SK-MEL-5 (cell line): ENCODE measurements at regions not wholly inside any gene's neighbourhood (a gene's known extent, or its start where the extent isn't known, plus 50 kb on each side); places are given as distances from the start of the nearest gene placed in this dataset.

ENCODE experiments used
- DNase-seq: peaks from one replicate; pipeline ENCODE4 v3.0.0-alpha.2; 2016; ENCODE audit warnings: low read depth, low spot score
- in situ Hi-C: cut with HindIII; loops from 2 replicates; pipeline ENCODE4 v1.10.0; 2016; ENCODE audit warnings: low sequenced_read_pairs, high pct_unique_total_duplicates, low pct_unique_long_range_greater_than_20kb

DNA sequence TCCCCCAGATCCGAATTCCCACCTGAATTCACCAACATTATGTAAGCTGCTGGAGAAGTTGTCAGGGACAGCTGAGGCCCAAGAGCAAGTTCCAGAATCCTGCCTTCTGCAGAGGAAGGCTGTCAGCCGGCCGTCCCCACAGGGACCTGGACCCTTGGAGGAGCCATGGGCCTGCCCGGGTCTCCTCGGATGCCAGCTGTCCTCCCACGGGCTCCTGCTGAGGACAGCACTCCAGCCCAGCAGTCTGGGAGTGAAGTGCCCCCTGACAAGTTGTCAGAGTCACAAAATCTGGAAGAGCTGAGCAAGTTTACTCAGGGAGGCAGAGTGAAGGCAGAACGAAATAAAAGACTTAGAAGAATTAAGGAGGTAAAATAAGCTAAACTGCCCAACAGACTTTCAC lies 192.5 kb upstream of the DAPK1 start:
- in situ Hi-C loops: no loop called here

DNA sequence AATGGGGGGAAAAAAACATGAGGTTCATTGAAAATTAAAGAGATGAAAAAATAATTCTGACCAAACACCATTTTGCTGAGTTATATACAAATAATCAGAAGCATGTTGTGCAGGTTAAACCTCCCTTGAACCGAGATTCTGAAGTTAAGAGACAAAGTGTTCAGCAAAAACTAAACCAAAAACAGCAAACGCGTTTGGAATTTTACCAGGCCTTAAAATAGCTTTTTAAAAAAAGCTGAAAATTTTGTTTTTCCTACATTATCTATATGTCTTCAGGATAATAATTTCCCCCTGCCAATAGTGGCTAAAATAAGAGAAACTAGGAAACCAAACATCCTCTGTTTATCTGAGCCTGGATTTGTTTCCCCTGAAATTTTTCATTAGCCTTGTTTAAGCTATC lies 191.7 kb upstream of the DAPK1 start:
- DNase-seq: no peak
- in situ Hi-C loops: no loop called here

More for the DNA sequence above, 192.5 kb upstream of the DAPK1 start:
- no peak for DNase-seq

DNA sequence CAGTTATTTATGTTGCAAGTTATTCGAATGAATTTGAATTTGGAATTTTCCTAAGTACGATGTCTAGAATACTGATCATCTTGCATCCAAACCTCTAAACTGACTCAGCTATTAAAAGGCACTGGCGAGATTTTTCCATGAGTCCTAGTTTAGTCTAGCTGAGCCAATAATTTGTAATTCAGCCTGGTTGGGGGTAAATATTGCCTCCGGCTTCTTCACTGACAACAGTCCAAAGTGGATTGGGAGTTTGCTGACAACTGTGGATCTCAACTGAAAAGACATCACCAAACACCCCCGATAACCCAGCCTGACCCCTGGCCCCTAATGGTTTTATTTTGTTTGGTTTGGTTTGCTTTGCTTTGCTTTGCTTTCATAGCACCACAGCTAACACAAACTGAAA lies 189.8 kb upstream of the DAPK1 start:
- no peak for DNase-seq
- in situ Hi-C loops: no loop called here

DNA sequence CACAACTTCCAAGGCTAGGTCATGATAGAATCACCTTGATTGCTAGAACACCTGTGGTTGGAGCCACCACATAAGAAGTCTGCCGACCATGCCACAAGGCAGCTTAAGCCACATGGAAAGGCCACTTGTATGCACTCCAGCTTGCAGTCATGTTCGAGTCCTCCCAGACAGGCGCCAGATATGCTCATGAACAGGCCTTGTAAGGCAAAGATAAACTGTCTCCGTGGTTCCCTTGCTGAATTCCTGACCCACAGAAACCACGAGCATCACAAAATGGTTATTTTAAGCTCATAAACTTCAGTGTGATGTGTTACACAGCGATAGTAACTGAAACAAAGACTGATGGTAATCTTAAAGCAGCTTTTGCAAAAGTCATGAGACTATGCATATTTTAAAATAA lies 188.4 kb upstream of the DAPK1 start:
- no peak for DNase-seq
- in situ Hi-C loops: no loop called here

DNA sequence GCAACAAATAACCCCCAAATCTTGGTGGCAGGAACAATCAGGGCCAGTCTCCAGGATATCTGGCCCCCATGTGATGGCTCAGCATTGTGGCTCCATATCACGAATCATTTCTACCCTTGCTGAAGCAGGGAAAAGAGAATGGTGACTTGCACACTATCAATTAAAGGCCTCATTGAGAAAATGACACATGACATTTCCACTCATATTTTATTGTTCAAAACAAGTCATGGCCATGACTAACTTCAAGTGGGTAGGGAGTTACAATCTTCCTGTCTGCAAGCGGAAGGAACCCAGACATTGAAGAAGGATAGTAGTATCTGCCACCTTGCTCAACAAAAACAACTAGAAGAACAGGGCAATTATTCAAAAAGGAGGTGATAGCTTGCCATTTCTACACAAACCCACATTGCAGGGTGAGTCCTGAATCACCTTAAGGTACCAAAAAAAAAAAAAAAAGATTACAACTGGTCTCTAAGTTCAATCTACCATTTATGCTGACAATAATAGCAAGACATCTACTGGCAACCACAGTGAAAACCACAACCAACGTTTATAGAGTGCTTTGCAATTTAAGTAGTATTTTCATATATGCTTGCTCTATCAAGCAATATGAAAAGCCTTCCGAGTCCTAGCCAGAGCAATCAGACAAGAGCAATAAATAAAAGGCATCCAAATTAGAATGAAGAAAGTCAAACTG lies 186.7 kb upstream of the DAPK1 start:
- no peak for DNase-seq
- in situ Hi-C loops: no loop called here

DNA sequence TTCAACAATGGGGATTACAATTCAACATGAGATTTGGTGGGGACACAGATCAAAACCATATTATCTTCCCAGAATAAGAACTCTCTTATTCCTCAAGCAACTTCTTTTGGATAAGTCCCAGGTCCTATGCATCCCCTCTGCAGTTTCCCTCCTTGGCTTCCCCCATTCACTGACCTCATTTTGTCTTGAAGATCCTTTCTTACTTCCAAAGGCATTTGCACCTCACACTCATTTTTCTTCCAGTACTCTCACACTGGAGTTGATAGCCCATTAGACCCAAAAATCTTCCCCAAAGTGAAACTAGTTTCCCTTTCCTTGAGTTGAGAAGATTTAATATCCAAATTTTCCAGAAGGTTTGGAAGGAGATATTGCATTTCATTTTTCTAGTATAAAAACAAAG lies 178.0 kb upstream of the DAPK1 start:
- DNase-seq: no peak
- in situ Hi-C loops: no loop called here

DNA sequence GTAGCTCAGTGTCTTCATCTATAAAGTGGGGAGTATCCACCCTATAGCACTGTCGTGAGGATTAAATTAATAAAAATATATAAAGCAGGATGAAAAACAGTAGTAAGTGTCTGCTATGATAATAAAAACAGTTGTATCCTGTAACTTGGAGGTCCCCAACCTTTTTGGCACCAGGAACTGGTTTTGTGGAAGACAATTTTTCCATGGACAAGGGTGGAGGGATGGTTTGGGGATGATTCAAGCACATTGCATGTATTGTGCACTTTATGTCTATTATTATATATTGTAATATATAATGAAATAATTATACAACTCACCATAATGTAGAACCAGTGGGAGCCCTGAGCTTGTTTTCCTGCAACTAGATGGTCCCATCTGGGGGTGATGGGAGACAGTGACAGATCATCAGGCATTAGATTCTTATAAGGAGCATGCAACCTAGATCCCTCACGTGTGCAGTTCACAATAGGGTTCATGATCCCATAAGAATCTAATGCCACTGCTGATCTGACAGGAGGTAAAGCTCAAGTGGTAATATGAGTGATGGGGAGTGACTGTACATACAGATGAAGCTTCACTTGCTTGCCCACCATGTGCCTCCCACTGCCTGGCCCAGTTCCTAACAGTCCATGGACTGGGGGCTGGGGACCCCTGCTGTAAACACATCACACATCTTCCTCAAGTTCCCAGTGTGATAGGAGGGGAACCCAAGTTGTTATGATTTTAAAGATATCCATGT lies 177.4 kb upstream of the DAPK1 start:
- in situ Hi-C loops: no loop called here
- no peak for DNase-seq

DNA sequence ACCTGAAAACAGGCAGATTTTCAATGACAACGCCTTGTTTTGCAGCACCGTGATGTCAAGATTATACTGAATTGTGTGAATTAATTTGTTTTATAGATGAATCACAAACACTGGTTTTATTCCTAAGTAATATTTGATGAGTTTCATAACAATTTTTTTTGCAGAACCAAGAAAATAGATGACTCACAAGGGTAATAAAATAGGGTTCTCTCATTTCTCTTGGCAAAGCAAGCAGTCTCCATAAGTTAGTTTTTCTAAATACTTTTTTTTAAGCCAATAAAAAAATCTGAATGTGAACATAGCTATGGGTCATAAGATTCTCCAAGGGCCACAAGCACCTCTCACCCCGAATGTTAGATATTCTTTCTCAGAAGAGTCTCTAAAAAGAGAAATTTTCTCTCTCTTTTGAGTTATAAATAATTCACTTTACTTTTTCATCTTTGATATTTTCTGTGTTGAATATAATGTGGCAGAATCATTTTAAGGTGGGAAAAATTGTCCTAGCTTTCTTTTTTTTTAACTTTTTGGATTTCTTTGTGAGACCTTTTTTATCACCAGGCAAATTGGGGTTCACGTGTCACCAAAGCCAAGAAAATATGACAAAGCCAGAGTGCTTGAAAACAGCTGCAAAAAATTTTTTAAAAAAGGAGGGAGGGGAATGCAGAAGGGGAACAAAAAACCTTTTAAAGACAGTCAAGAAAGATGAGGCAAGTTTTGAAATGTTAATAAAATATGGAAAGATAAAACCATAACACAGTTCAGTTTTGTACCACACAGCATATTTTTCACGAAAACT lies 174.6 kb upstream of the DAPK1 start:
- no peak for DNase-seq
- in situ Hi-C loops: no loop called here

DNA sequence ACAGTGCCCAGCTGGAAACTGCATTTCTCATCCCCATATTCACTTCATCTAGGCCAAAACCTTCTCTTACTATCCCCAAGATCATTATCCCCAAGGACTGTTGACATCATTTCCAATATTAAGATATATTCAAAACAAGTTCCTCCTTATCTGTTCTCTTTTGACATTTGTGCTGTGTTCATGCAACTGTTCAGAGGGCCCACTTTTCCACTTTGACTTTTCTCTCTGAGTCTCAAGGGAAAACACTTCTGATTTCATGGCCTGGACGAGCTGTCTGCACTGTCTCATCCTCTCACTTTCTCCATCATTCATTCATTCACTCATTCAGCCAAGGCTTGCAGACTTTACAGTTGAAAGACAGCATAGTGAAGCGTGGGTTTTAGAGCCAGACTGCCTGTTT lies 173.7 kb upstream of the DAPK1 start:
- DNase-seq: no peak
- in situ Hi-C loops: no loop called here

DNA sequence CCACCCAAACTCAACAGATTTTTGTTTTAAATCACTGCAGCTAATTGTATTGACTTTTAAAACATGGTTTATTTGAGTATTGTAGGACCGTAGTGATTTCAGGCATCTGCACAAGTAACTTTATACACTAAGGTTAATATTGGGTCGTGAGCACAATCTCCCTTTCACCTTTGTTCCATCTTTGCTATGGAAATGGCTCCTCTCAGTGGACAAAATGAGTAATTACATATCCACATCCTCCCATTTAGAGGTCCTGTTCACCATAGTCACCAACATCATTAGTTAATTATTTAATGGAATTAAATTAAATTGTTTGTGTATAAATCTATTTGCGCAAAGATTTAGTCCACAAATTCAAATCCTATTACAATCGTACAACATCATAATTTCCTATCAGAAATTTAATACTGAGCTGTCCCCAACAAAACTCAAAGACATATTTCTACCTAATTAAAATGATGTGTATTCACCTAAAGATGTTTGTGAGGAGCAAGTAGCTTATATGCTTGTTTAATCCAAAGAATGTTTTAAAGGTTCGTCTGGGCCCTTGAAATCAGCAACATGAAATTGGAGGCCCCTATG lies 173.0 kb upstream of the DAPK1 start:
- in situ Hi-C loops: no loop called here
- DNase-seq: peak; percentile 79

DNA sequence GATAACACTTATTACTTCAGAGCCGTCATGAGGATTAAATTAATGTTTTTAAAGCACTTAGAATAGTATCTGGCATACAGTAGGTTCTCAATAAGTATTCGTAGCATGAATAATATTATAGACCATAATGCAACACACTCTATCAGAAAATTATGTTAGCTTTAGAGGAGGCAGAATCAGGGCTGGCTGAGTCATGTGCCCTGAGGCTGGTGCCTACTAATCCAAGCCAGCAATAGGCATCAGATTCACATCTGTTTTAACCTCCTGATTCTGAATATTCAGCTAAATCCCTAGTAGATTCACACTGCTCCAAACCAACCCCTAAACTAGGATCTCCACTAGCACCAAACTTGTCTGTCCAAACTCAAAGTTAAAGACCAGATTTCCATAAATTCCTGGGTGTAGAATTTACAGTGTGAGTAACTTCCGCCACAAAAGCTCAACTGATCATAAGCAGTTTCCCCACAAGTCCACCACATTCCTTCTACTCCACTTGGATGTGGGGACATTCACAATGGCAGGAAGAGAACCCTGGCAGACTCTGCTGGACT lies 170.0 kb upstream of the DAPK1 start:
- in situ Hi-C loops: no loop called here
- DNase-seq: peak; percentile 57

DNA sequence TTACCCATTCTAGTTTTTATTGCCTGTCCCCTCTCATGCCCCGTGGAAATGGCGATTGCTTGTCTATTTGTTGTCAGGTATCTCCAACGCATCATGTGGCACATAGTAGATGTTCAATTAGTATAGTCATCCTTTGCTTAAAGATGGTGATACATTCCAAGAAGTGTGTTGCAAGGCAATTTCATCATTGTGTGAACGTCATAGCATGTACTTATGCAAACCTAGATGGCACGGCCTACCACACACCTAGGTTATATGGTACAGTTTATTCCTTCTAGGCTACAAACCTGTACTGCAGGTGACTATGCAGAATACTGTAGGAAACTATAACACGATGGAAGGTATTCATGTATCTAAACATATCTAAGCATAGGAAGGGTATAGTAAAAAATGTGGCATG lies 163.9 kb upstream of the DAPK1 start:
- in situ Hi-C loops: loop anchor here (10.0 kb wide), 1 partner anchor 331 kb away; no protein-coding TSS in a partner anchor

DNA sequence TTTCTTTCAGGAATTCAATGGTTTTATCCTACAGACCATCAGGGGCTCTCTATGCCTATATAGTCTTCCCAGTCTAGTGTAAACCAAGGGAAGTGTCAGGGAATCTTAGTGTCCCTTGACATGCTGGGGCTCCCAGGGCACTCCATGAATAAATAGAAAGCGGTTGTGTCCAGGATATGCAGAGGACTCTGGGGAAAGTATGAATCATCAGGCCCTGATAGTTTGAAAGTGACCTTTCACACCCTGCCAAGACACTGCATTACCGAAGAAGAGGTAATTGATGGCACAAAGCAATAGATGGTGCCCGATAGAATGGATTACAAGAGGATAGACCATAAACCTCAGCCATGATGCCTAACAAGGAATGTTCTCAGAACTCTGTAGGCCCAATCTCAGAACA lies 163.3 kb upstream of the DAPK1 start:
- in situ Hi-C loops: loop anchor here (10.0 kb wide), 1 partner anchor 330 kb away; no protein-coding TSS in a partner anchor
- DNase-seq: no peak

More for the DNA sequence above, 163.9 kb upstream of the DAPK1 start:
- no peak for DNase-seq

DNA sequence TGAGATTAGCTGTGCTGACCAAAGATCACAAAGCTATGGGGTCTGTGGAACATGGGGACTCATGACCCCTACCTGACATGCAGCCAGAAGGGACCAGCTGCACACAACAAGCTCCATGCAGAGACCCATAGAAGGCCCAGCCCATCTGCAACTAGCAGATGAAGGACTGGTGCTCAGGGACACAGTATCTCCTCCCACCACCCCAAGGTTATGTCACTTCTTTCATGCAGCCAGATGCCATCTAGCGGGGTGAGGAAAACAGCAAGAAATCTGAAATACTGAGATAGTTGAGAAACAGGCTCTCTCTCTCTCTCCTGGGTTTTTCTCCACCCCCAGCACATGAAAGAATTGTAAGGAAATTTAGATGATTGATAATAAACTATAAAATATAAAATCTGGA lies 161.3 kb upstream of the DAPK1 start:
- in situ Hi-C loops: loop anchor here (10.0 kb wide), 1 partner anchor 328 kb away; no protein-coding TSS in a partner anchor
- peak; percentile 80 for DNase-seq

DNA sequence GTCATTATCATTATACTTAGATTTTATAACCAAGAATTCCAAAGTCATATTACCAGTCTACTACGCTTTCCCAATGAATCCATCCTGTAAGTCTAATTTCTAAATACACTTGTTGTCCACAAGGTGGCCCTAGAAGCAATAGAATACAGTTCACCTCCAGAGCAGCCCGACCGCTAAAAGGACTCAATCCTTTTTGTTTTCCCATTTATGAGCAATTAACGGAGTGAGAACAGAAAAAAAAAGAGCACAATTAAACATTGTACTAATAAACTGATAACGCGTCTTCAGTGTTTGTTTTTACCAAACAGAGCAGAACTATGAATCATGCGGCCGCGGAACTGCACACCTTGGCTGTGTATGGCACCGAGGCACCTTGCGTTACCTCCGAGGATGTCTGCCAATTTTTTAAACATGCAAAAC lies 160.7 kb upstream of the DAPK1 start:
- peak; percentile 86 for DNase-seq
- in situ Hi-C loops: loop anchor here (10.0 kb wide), 1 partner anchor 328 kb away; no protein-coding TSS in a partner anchor

DNA sequence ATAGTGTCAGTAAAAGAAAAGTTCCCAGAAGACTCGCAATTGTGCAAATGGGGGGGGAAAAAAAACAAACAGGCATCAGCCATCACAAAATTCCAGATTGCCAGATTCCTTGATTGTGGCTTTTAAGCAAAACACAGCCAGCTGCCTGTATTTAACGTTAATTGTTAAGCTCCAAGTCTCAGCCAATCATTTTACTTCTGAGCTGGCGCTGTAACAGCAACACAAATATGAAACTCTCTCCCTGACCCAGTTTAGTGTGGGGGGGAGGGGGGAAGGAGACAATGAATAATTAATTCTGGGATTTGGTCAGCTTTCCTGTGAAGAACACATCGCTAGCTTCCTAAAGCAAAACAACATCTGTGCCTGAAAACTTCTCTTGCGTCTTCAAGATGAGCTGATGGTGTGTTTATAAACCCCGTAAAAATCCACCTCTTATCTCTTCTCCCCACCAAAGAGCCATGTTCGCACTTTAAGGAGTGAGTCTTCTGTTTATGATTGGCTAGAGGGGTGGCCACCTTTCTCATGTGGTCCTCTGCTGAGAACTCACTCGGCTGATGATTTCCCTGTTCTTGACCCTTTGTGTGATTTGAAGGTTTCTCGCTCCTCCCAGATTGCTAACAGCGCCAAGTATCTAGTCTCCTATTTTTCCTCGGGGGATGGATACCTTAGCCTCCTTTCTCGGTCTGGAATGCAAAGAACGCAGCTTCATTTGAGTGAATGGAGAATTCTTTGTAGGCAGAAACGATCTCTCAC lies 160.2 kb upstream of the DAPK1 start:
- no peak for DNase-seq
- in situ Hi-C loops: loop anchor here (10.0 kb wide), 1 partner anchor 327 kb away; no protein-coding TSS in a partner anchor
